ENCODE measurements at regions not wholly inside any gene's neighbourhood (a gene's known extent, or its start where the extent isn't known, plus 50 kb on each side); places are given as distances from the start of the nearest gene placed in this dataset.

DNA sequence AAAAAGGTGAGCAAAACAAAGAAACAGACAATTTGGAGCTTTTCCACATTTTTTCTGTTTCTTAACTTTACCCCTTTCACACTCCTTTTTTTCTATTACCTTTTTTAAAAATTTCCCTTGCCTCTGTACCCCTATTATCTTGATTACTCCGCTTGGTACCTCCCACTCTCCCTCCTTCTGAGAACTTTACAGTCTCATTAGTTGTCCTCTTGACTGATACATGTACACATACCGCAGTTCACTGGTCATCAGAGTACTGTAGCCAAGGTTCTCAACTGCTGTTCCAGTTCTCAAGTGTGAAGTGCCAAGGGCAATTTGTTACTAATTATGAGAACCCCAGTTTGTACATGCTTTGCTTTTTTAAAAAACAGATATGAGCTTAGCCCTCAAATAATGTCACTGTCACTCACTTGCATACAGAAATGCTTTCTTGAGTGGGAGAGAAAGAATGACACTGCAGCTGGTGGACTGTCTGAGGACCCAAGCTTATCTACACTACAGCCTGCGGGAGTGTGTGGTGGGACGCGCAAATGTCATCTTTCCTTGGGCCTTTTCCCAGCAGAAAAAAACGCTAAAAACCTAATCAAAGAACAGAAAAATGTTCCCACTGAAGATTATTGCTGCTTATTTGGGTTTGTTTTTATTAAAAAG is 160.8 kb downstream of the DISP1 start (continued):
- TF ChIP-seq, protein P1, sequence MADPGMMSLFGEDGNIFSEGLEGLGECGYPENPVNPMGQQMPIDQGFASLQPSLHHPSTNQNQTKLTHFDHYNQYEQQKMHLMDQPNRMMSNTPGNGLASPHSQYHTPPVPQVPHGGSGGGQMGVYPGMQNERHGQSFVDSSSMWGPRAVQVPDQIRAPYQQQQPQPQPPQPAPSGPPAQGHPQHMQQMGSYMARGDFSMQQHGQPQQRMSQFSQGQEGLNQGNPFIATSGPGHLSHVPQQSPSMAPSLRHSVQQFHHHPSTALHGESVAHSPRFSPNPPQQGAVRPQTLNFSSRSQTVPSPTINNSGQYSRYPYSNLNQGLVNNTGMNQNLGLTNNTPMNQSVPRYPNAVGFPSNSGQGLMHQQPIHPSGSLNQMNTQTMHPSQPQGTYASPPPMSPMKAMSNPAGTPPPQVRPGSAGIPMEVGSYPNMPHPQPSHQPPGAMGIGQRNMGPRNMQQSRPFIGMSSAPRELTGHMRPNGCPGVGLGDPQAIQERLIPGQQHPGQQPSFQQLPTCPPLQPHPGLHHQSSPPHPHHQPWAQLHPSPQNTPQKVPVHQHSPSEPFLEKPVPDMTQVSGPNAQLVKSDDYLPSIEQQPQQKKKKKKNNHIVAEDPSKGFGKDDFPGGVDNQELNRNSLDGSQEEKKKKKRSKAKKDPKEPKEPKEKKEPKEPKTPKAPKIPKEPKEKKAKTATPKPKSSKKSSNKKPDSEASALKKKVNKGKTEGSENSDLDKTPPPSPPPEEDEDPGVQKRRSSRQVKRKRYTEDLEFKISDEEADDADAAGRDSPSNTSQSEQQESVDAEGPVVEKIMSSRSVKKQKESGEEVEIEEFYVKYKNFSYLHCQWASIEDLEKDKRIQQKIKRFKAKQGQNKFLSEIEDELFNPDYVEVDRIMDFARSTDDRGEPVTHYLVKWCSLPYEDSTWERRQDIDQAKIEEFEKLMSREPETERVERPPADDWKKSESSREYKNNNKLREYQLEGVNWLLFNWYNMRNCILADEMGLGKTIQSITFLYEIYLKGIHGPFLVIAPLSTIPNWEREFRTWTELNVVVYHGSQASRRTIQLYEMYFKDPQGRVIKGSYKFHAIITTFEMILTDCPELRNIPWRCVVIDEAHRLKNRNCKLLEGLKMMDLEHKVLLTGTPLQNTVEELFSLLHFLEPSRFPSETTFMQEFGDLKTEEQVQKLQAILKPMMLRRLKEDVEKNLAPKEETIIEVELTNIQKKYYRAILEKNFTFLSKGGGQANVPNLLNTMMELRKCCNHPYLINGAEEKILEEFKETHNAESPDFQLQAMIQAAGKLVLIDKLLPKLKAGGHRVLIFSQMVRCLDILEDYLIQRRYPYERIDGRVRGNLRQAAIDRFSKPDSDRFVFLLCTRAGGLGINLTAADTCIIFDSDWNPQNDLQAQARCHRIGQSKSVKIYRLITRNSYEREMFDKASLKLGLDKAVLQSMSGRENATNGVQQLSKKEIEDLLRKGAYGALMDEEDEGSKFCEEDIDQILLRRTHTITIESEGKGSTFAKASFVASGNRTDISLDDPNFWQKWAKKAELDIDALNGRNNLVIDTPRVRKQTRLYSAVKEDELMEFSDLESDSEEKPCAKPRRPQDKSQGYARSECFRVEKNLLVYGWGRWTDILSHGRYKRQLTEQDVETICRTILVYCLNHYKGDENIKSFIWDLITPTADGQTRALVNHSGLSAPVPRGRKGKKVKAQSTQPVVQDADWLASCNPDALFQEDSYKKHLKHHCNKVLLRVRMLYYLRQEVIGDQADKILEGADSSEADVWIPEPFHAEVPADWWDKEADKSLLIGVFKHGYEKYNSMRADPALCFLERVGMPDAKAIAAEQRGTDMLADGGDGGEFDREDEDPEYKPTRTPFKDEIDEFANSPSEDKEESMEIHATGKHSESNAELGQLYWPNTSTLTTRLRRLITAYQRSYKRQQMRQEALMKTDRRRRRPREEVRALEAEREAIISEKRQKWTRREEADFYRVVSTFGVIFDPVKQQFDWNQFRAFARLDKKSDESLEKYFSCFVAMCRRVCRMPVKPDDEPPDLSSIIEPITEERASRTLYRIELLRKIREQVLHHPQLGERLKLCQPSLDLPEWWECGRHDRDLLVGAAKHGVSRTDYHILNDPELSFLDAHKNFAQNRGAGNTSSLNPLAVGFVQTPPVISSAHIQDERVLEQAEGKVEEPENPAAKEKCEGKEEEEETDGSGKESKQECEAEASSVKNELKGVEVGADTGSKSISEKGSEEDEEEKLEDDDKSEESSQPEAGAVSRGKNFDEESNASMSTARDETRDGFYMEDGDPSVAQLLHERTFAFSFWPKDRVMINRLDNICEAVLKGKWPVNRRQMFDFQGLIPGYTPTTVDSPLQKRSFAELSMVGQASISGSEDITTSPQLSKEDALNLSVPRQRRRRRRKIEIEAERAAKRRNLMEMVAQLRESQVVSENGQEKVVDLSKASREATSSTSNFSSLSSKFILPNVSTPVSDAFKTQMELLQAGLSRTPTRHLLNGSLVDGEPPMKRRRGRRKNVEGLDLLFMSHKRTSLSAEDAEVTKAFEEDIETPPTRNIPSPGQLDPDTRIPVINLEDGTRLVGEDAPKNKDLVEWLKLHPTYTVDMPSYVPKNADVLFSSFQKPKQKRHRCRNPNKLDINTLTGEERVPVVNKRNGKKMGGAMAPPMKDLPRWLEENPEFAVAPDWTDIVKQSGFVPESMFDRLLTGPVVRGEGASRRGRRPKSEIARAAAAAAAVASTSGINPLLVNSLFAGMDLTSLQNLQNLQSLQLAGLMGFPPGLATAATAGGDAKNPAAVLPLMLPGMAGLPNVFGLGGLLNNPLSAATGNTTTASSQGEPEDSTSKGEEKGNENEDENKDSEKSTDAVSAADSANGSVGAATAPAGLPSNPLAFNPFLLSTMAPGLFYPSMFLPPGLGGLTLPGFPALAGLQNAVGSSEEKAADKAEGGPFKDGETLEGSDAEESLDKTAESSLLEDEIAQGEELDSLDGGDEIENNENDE (IDR thresholded peaks at IDR 0.05; ENCODE audit: insufficient replicate concordance, low read length), result no peak
- TF ChIP-seq CREB1 (IDR thresholded peaks at IDR 0.05) (no peak), POLR2AphosphoS5 (IDR thresholded peaks at IDR 0.05; ENCODE audit: low read depth, low read length) (no peak), TEAD4 (IDR thresholded peaks at IDR 0.05; ENCODE audit: low read depth, low read length) (no peak), FOSL1 (IDR thresholded peaks at IDR 0.05; ENCODE audit: insufficient read depth, low read depth, low read length) (no peak), SIN3A (conservative IDR thresholded peaks at IDR 0.05 in 1 of 2, IDR thresholded peaks at IDR 0.05 in 1 of 2; ENCODE audit: low read depth in 1 of 2, low read length in 2 of 2) (no peak), SIX5 (IDR thresholded peaks at IDR 0.05; ENCODE audit: low read depth, low read length) (no peak), ASH2L (IDR thresholded peaks at IDR 0.05; ENCODE audit: low read length) (no peak), JUND (IDR thresholded peaks at IDR 0.05; ENCODE audit: low read length) (no peak), SAP30 (IDR thresholded peaks at IDR 0.05; ENCODE audit: insufficient read depth, insufficient replicate concordance, low read length) (no peak), POLR2A (IDR thresholded peaks at IDR 0.05; ENCODE audit: control extremely low read depth in 1 of 2, low read depth in 2 of 2, low read length in 2 of 2) (no peak), YY1 (IDR thresholded peaks at IDR 0.05; ENCODE audit: low read depth, low read length) (no peak), GTF2F1 (IDR thresholded peaks at IDR 0.05; ENCODE audit: borderline replicate concordance, low read depth, low read length) (no peak)
